Gastroesophageal sphincter (tissue), 3 donors: ENCODE measurements at regions not wholly inside any gene's neighbourhood (a gene's known extent, or its start where the extent isn't known, plus 50 kb on each side); places are given as distances from the start of the nearest gene placed in this dataset.

ENCODE experiments used
- EP300 ChIP-seq: sonication (generic); formaldehyde crosslinking; IDR thresholded peaks from one replicate; pipeline ENCODE4 v1.6.1; 2017; ENCODE audit warnings: antibody characterized with exemption, mild to moderate bottlenecking
- TF ChIP-seq, protein P1 (sequence below), 4 experiments: fragments of 200-600 bp in 2 of 4; fragments of 450-650 bp in 2 of 4; sonication (generic) in 1 of 4; IDR thresholded peaks; one replicate each; pipeline ENCODE4 v1.5.1; 2017 to 2019; ENCODE audit warnings: antibody characterized with exemption in 4 of 4, mild to moderate bottlenecking in 2 of 4, moderate library complexity in 2 of 4

- TF ChIP-seq, protein P1, sequence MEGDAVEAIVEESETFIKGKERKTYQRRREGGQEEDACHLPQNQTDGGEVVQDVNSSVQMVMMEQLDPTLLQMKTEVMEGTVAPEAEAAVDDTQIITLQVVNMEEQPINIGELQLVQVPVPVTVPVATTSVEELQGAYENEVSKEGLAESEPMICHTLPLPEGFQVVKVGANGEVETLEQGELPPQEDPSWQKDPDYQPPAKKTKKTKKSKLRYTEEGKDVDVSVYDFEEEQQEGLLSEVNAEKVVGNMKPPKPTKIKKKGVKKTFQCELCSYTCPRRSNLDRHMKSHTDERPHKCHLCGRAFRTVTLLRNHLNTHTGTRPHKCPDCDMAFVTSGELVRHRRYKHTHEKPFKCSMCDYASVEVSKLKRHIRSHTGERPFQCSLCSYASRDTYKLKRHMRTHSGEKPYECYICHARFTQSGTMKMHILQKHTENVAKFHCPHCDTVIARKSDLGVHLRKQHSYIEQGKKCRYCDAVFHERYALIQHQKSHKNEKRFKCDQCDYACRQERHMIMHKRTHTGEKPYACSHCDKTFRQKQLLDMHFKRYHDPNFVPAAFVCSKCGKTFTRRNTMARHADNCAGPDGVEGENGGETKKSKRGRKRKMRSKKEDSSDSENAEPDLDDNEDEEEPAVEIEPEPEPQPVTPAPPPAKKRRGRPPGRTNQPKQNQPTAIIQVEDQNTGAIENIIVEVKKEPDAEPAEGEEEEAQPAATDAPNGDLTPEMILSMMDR (IDR thresholded peaks at IDR 0.05): no peak
- no peak for TF ChIP-seq EP300
These were observed 247.6 kb upstream of the ARGLU1 start for GRCh38 chr13:106815545-106815944.
